ENCODE measurements at regions not wholly inside any gene's neighbourhood (a gene's known extent, or its start where the extent isn't known, plus 50 kb on each side); places are given as distances from the start of the nearest gene placed in this dataset.
"Not testable (repeated sequence)": the region's sequence is repeated elsewhere in the genome, so short reads cannot be mapped to it uniquely, and the experiment has no call there.

DNA sequence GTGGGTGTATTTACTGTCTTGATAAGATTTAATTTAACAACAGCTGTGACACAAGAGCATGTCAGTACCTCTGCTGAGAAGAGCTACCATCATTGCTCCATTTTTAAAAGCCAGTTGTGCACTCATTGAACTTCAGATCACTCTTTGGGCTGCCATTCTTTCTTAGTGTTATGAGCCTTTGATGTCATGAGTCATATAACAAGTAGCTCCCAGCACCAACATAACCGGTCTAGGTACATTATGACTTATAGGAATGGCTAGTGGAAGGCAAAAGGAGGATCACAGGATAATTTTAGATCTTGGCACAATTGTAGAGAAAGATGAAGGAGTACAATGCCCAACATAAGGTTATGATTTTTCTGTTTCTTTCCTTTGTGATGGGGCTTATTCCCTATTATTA lies 170.8 kb upstream of the FBN2 start:
- Mint-ChIP-seq H3K27ac (ENCODE audit: unreplicated experiment) (no peak overlapping the region), H3K4me3 (no peak overlapping the region), H3K27me3 (ENCODE audit: low read depth) (no peaks in the 10 kb centered on the region), H3K9me3 (peaks cover 2% of the 10 kb centered on the region), H3K36me3 (ENCODE audit: low read depth) (no peaks in the 10 kb centered on the region), H3K4me1 (no peaks in the 10 kb centered on the region)
- TF ChIP-seq, protein P1, sequence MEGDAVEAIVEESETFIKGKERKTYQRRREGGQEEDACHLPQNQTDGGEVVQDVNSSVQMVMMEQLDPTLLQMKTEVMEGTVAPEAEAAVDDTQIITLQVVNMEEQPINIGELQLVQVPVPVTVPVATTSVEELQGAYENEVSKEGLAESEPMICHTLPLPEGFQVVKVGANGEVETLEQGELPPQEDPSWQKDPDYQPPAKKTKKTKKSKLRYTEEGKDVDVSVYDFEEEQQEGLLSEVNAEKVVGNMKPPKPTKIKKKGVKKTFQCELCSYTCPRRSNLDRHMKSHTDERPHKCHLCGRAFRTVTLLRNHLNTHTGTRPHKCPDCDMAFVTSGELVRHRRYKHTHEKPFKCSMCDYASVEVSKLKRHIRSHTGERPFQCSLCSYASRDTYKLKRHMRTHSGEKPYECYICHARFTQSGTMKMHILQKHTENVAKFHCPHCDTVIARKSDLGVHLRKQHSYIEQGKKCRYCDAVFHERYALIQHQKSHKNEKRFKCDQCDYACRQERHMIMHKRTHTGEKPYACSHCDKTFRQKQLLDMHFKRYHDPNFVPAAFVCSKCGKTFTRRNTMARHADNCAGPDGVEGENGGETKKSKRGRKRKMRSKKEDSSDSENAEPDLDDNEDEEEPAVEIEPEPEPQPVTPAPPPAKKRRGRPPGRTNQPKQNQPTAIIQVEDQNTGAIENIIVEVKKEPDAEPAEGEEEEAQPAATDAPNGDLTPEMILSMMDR (conservative IDR thresholded peaks at IDR 0.05) = no peak
- no peak for DNase-seq (ENCODE audit: low read depth, low spot score)

DNA sequence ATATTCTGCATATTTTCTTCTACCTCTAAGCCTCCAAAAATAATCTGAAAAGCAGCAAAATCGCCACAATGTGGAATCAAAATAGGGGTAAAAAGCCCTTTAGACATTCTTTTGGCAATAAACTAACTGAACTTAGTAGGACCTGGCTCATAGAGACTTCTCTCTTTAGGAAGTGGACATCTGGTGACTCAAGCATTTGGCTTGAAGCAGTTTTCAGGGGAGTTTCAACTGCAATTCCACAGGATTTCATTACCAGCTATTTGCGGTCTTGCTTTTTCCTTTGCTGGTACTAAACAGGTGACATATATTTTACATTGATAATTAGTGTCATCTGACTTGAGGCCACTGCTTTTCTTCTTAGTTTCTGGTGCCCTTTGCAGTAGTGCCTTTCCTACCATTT lies 173.2 kb upstream of the FBN2 start:
- Mint-ChIP-seq H3K27me3 (ENCODE audit: low read depth) (no peaks in the 10 kb centered on the region), H3K9me3 (peaks cover 2% of the 10 kb centered on the region), H3K27ac (ENCODE audit: unreplicated experiment) (no peak overlapping the region), H3K36me3 (ENCODE audit: low read depth) (no peaks in the 10 kb centered on the region), H3K4me1 (no peaks in the 10 kb centered on the region), H3K4me3 (no peak overlapping the region)
- TF ChIP-seq, protein P1 (conservative IDR thresholded peaks at IDR 0.05) = no peak
- DNase-seq (ENCODE audit: low read depth, low spot score) = no peak

DNA sequence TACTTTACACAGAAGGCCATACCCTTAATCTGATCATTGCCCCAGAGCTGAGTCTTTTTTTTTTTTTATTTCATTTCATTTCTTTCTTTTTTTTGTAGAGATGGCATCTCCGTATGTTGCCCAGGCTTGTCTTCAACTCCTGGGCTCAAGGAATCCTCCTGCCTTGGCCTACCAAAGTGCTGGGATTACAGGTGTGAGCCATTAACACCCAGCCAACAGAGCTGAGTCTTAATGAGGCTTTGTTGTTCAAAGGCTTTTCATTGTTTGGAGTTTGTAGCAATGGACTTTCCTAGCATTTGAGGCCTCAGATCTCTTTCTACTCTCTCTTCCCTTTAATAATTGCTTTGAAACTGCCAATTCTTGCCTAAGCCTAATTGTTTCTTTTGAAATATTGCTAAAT lies 176.5 kb upstream of the FBN2 start:
- TF ChIP-seq, protein P1 (conservative IDR thresholded peaks at IDR 0.05) = no peak
- Mint-ChIP-seq H3K4me1 (no peaks in the 10 kb centered on the region), H3K27ac (ENCODE audit: unreplicated experiment) (no peak overlapping the region), H3K27me3 (ENCODE audit: low read depth) (no peaks in the 10 kb centered on the region), H3K4me3 (no peak overlapping the region), H3K36me3 (ENCODE audit: low read depth) (no peaks in the 10 kb centered on the region), H3K9me3 (peaks cover 6% of the 10 kb centered on the region)
- no peak for DNase-seq (ENCODE audit: low read depth, low spot score)

DNA sequence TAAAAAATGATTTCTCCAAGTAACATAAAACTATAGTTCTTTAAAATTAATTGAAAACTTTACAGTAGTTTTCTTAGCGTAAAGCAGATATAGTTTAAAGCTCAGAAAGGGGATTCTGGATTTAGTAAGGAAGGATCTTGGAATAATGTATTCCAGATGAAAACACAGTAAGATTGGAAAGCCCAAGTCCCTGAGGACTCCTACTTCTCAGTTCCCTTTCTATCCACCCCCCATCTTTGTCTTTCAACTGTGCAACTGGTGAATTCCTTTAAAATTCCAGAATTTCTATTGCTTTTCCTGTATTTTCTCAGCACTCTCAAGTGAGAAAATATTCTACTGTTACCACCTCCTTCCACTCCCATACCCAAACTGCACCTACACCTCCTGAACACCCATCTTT lies 184.5 kb upstream of the FBN2 start:
- TF ChIP-seq, protein P1 (conservative IDR thresholded peaks at IDR 0.05) = no peak
- Mint-ChIP-seq H3K36me3 (ENCODE audit: low read depth) (no peaks in the 10 kb centered on the region), H3K27me3 (ENCODE audit: low read depth) (no peaks in the 10 kb centered on the region), H3K4me1 (no peaks in the 10 kb centered on the region), H3K4me3 (no peak overlapping the region), H3K9me3 (peaks cover 6% of the 10 kb centered on the region), H3K27ac (ENCODE audit: unreplicated experiment) (no peak overlapping the region)
- no peak for DNase-seq (ENCODE audit: low read depth, low spot score)

DNA sequence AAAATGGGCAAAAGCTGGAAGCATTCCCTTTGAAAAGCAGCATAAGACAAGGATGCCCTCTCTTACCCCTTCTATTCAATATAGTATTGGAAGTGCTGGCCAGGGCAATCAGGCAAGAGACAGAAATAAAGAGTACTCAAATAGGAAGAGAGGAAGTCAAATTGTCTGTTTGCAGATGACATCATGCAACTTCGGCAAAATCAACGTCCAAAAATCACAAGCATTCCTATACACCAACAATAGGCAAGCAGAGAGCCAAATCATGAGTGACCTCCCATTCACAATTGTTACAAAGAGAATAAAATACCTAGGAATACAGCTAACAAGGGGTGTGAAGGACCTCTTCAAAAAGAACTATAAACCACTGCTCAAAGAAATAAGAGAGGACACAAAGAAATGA lies 192.0 kb upstream of the FBN2 start:
- DNase-seq (ENCODE audit: low read depth, low spot score); H3K36me3 Mint-ChIP-seq (ENCODE audit: low read depth); H3K27ac Mint-ChIP-seq (ENCODE audit: unreplicated experiment); H3K4me1 Mint-ChIP-seq; H3K4me3 Mint-ChIP-seq; H3K9me3 Mint-ChIP-seq; H3K27me3 Mint-ChIP-seq (ENCODE audit: low read depth): not testable (repeated sequence)

DNA sequence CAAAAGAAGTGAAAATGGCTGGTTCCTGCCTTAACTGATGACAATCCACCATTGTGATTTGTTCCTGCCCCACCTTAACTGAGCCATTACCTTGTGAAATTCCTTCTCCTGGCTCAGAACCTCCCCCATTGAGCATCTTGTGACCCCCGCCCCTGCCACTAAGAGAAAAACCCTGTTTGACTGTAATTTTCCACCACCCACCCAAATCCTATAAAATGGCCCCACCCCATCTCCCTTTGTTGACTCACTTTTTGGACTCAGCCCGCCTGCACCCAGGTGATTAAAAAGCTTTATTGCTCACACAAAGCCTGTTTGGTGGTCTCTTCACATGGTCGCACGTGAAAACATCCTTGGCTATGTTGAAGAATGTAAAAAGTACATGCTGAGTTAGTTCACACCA lies 197.6 kb upstream of the FBN2 start:
- not testable (repeated sequence) for H3K4me1 Mint-ChIP-seq; H3K4me3 Mint-ChIP-seq; H3K27ac Mint-ChIP-seq (ENCODE audit: unreplicated experiment); DNase-seq (ENCODE audit: low read depth, low spot score); H3K9me3 Mint-ChIP-seq; H3K36me3 Mint-ChIP-seq (ENCODE audit: low read depth); H3K27me3 Mint-ChIP-seq (ENCODE audit: low read depth)

DNA sequence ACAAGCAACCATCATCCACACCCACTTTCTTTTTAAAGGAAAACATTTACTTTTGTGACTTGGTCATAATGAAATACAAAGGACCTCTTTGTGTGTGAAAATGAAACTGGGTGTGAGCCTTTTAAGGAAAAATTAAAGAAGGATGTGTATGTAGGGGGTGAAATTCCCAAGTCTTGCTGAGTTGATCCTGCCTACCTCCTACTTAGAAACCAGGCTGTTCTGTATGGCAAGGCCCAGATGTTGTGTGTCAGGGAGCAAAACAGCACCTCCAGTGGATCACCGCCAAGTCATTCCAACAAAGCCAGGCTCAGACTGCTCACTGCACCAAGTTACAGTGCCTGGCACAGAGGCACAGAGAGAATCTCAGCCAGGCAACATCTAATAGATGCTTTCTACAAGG lies 198.5 kb upstream of the FBN2 start:
- H3K27ac Mint-ChIP-seq (ENCODE audit: unreplicated experiment) = no peak overlapping the region
- no peak for DNase-seq (ENCODE audit: low read depth, low spot score)
- TF ChIP-seq, protein P1 (conservative IDR thresholded peaks at IDR 0.05) = no peak
- H3K27me3 Mint-ChIP-seq (ENCODE audit: low read depth) = no peaks in the 10 kb centered on the region
- no peak overlapping the region for H3K4me3 Mint-ChIP-seq
- no peaks in the 10 kb centered on the region for H3K36me3 Mint-ChIP-seq (ENCODE audit: low read depth)
- no peaks in the 10 kb centered on the region for H3K9me3 Mint-ChIP-seq
- no peaks in the 10 kb centered on the region for H3K4me1 Mint-ChIP-seq
